Ramos (cell line): ENCODE measurements at regions not wholly inside any gene's neighbourhood (a gene's known extent, or its start where the extent isn't known, plus 50 kb on each side); places are given as distances from the start of the nearest gene placed in this dataset.

Experiments
- in situ Hi-C: fragments of 300-500 bp; cut with MboI; formaldehyde crosslinking; loops from one replicate; pipeline ENCODE4 v1.14.3; 2022; ENCODE audit warnings: low sequenced_read_pairs; ENCODE audit not compliant: unreplicated experiment

- in situ Hi-C loops, result no loop called here
Observed at GRCh38 chr1:58390091-58390490, 156.4 kb downstream of the OMA1 start.

GRCh38 chr1:58380345-58380744 is 166.2 kb downstream of the OMA1 start:
- in situ Hi-C loops, result no loop called here

- in situ Hi-C loops, result no loop called here
Observed at GRCh38 chr1:58367217-58367616, 179.3 kb downstream of the OMA1 start.

GRCh38 chr1:58365328-58365727 is 181.2 kb downstream of the OMA1 start:
- in situ Hi-C loops, result no loop called here

- in situ Hi-C loops, result no loop called here
Observed at GRCh38 chr1:58363585-58363984, 182.9 kb downstream of the OMA1 start.

- in situ Hi-C loops, result no loop called here
Observed at GRCh38 chr1:58361134-58361533, 185.4 kb downstream of the OMA1 start.

GRCh38 chr1:58358346-58358745 is 188.2 kb downstream of the OMA1 start:
- in situ Hi-C loops, result no loop called here

GRCh38 chr1:58356402-58356801 is 190.1 kb downstream of the OMA1 start:
- in situ Hi-C loops, result no loop called here

GRCh38 chr1:58353168-58353567 is 193.4 kb downstream of the OMA1 start:
- in situ Hi-C loops, result no loop called here

- in situ Hi-C loops, result no loop called here
Observed at GRCh38 chr1:58352476-58353092, 193.9 kb downstream of the OMA1 start.

- in situ Hi-C loops, result no loop called here
Observed at GRCh38 chr1:58346036-58346355, 200.5 kb downstream of the OMA1 start.

GRCh38 chr1:58345215-58346035 is 201.1 kb downstream of the OMA1 start:
- in situ Hi-C loops, result no loop called here

- in situ Hi-C loops, result no loop called here
Observed at GRCh38 chr1:58340185-58340584, 206.3 kb downstream of the OMA1 start.

GRCh38 chr1:58338081-58338480 is 208.4 kb downstream of the OMA1 start:
- in situ Hi-C loops, result no loop called here

GRCh38 chr1:58333511-58333910 is 213.0 kb downstream of the OMA1 start:
- in situ Hi-C loops, result no loop called here

- in situ Hi-C loops, result no loop called here
Observed at GRCh38 chr1:58331156-58331555, 215.4 kb downstream of the OMA1 start.

- in situ Hi-C loops, result no loop called here
Observed at GRCh38 chr1:58325866-58326265, 220.7 kb downstream of the OMA1 start.

GRCh38 chr1:58324558-58324957 is 222.0 kb downstream of the OMA1 start:
- in situ Hi-C loops, result no loop called here

- in situ Hi-C loops, result no loop called here
Observed at GRCh38 chr1:58318157-58319005, 228.1 kb downstream of the OMA1 start.

- in situ Hi-C loops, result no loop called here
Observed at GRCh38 chr1:58317694-58318093, 228.8 kb downstream of the OMA1 start.

GRCh38 chr1:58317086-58317485 is 229.4 kb downstream of the OMA1 start:
- in situ Hi-C loops, result no loop called here
